ENCODE measurements at regions not wholly inside any gene's neighbourhood (a gene's known extent, or its start where the extent isn't known, plus 50 kb on each side); places are given as distances from the start of the nearest gene placed in this dataset.

DNA sequence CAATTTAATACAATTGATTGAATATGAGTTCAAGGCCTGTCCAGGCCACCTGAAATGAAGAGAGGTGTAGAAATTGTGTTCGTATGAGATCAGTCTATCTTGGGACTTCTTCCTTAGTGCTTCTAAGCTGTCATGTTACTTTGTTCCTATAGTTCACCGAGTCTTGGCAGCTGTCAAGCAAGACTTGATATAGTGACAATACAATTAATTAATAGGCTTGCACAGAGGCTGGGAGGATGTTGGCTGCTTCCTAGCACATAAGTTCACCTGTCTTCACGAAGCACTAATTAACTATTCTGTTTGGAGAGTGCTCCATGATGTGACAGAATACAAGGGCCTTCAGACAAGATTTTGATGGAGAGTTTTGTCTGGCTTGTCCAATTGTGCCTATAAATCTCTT, 103.7 kb upstream of the CD96 start:
- no peak for DNase-seq (ENCODE audit: extremely low spot score, unreplicated experiment)
- Mint-ChIP-seq H3K4me1 (ENCODE audit: unreplicated experiment) (no peaks in the 10 kb centered on the region), H3K4me3 (no peak overlapping the region), H3K27me3 (no peaks in the 10 kb centered on the region), H3K36me3 (no peaks in the 10 kb centered on the region), H3K9me3 (no peaks in the 10 kb centered on the region), H3K27ac (no peak overlapping the region)
- TF ChIP-seq, protein P1, sequence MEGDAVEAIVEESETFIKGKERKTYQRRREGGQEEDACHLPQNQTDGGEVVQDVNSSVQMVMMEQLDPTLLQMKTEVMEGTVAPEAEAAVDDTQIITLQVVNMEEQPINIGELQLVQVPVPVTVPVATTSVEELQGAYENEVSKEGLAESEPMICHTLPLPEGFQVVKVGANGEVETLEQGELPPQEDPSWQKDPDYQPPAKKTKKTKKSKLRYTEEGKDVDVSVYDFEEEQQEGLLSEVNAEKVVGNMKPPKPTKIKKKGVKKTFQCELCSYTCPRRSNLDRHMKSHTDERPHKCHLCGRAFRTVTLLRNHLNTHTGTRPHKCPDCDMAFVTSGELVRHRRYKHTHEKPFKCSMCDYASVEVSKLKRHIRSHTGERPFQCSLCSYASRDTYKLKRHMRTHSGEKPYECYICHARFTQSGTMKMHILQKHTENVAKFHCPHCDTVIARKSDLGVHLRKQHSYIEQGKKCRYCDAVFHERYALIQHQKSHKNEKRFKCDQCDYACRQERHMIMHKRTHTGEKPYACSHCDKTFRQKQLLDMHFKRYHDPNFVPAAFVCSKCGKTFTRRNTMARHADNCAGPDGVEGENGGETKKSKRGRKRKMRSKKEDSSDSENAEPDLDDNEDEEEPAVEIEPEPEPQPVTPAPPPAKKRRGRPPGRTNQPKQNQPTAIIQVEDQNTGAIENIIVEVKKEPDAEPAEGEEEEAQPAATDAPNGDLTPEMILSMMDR (conservative IDR thresholded peaks at IDR 0.05) = no peak

GRCh38 chr3:111454551-111454950, 87.4 kb upstream of the CD96 start:
- TF ChIP-seq, protein P1 (conservative IDR thresholded peaks at IDR 0.05) = no peak
- Mint-ChIP-seq H3K36me3 (no peaks in the 10 kb centered on the region), H3K27ac (peak overlapping the region; percentile 67), H3K4me3 (no peak overlapping the region), H3K27me3 (no peaks in the 10 kb centered on the region), H3K9me3 (no peaks in the 10 kb centered on the region), H3K4me1 (ENCODE audit: unreplicated experiment) (no peaks in the 10 kb centered on the region)
- no peak for DNase-seq (ENCODE audit: extremely low spot score, unreplicated experiment)

GRCh38 chr3:111465081-111465670, 76.8 kb upstream of the CD96 start:
- Mint-ChIP-seq H3K4me1 (ENCODE audit: unreplicated experiment) (no peaks in the 10 kb centered on the region), H3K9me3 (no peaks in the 10 kb centered on the region), H3K4me3 (no peak overlapping the region), H3K36me3 (no peaks in the 10 kb centered on the region), H3K27ac (no peak overlapping the region), H3K27me3 (no peaks in the 10 kb centered on the region)
- TF ChIP-seq, protein P1 (conservative IDR thresholded peaks at IDR 0.05) = no peak
- DNase-seq (ENCODE audit: extremely low spot score, unreplicated experiment) = no peak

GRCh38 chr3:111470032-111470431, 72.0 kb upstream of the CD96 start:
- no peaks in the 10 kb centered on the region for H3K4me1 Mint-ChIP-seq (ENCODE audit: unreplicated experiment)

DNA sequence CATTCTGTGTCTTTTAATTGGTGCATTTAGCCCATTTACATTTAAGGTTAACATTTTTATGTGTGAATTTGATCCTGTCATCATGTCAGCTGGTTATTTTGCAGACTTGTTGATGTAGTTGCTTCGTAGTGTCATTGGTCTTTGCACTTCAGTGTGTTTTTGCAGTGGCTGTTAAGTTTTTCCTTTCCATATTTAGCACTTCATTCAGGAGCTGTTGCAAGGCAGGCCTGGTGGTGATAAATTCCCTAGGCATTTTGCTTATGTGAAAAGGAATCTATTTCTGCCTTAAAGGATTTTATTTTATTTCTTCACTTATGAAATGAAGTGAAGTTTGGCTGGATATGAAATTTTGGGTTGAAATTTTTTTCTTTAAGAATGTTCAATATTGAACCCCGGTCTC, 70.2 kb upstream of the CD96 start:
- Mint-ChIP-seq H3K36me3 (peaks cover 4% of the 10 kb centered on the region), H3K4me3 (no peak overlapping the region), H3K9me3 (peaks cover 10% of the 10 kb centered on the region), H3K4me1 (ENCODE audit: unreplicated experiment) (peaks cover under 1% of the 10 kb centered on the region), H3K27ac (no peak overlapping the region), H3K27me3 (no peaks in the 10 kb centered on the region)
- no peak for DNase-seq (ENCODE audit: extremely low spot score, unreplicated experiment)
- TF ChIP-seq, protein P1 (conservative IDR thresholded peaks at IDR 0.05) = no peak

More at GRCh38 chr3:111470032-111470431, 72.0 kb upstream of the CD96 start:
- H3K27me3 Mint-ChIP-seq = no peaks in the 10 kb centered on the region
- peaks cover 4% of the 10 kb centered on the region for H3K36me3 Mint-ChIP-seq
- no peak overlapping the region for H3K27ac Mint-ChIP-seq
- H3K9me3 Mint-ChIP-seq = peaks cover 10% of the 10 kb centered on the region
- TF ChIP-seq, protein P1 (conservative IDR thresholded peaks at IDR 0.05) = no peak
- no peak overlapping the region for H3K4me3 Mint-ChIP-seq
- DNase-seq (ENCODE audit: extremely low spot score, unreplicated experiment) = no peak

- H3K4me1 Mint-ChIP-seq (ENCODE audit: unreplicated experiment) = peaks cover 5% of the 10 kb centered on the region
- H3K9me3 Mint-ChIP-seq = peaks cover 10% of the 10 kb centered on the region
- H3K27ac Mint-ChIP-seq = peak overlapping the region; percentile 40
- peak overlapping the region; percentile 56 for H3K4me3 Mint-ChIP-seq
- no peak for DNase-seq (ENCODE audit: extremely low spot score, unreplicated experiment)
- no peaks in the 10 kb centered on the region for H3K27me3 Mint-ChIP-seq
- TF ChIP-seq, protein P1 (conservative IDR thresholded peaks at IDR 0.05) = no peak
- H3K36me3 Mint-ChIP-seq = peaks cover 4% of the 10 kb centered on the region
Measured at GRCh38 chr3:111472556-111472955, 69.4 kb upstream of the CD96 start.

Data from type B pancreatic cell (in vitro differentiated cells).